Stimulated activated CD4-positive, alpha-beta T cell treated with anti-CD3 and anti-CD28 coated beads, TNF-alpha, amount 100 ng/mL, for 1 hour (primary cell): ENCODE measurements at regions not wholly inside any gene's neighbourhood (a gene's known extent, or its start where the extent isn't known, plus 50 kb on each side); places are given as distances from the start of the nearest gene placed in this dataset.

Experiments
- DNase-seq, 3 donors: peaks; one replicate each; pipeline ENCODE4 v3.0.0-alpha.2; 2020; ENCODE audit warnings: low read depth in 3 of 3, low spot score in 1 of 3

DNA sequence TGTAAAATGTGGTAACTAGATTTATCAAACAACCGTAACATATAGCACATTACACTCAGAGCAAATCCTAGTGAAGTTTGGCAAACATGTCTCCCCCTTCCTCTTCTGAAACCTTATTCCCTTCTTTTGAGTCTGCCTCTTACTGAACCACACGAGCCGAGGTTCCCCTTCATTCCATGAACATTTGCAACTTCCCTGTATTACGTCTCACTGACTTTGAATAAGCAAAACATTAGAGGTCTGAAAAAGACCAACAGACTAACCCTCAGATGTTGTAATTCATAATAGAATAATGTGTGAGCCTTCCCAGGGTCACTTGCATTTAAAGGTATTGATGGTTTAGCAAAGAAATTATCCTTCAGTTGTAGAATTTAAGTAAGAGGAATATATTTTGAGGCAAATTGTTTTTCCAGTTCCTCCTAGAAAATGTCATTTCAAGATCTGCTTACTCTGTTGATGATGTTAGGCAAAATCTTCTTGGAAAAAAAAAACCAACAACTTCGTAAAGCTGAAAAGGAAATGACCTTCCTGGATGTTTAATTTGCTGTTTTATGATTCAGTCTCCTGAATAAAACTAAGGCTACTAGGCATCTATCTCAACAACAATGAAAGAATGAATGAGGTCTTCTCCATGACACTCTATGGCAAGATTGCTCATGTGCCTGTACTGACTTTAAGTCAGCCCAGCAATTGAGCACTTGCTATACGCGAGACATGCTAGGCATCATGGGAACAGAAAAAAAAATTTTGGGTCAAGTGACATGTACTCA lies 296.9 kb upstream of the NECTIN3 start:
- DNase-seq = no peak

DNA sequence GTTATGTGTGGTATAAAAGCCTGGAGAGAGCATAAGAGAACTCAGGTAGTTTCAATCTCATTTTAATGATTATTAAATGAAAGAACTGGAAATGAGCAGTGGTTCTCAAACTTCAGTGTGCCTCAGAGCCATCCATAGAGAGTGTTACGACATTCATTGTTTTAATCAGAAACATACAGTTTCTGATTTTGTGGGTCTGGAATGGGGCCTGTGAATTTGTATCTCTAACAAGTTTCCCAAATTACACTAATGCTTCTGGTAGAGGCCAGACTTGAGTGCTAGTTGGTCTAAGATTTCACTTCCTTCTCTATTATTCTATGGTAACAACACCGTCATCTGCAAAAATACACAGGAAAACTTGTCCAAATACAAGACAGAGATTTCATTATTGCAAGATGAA lies 292.0 kb upstream of the NECTIN3 start:
- no peak for DNase-seq

DNA sequence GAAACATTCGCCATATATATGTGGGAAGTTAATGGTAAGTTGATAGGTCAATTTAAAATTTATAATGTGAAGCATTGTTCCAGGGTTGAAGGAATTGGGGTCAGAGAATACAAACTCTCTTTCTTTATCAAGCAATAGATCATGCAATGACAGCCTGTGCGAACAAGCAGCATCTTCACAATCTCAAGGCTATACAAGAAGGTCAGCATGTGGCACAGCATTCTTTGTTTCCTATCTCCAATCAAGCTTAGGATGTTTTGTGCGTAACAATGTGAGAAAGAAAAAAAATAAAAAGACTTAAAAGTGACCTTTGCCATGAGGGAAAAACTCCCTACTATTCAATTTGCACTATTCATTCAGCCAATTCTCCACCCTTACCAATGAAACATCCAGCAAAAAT lies 288.1 kb upstream of the NECTIN3 start:
- no peak for DNase-seq

DNA sequence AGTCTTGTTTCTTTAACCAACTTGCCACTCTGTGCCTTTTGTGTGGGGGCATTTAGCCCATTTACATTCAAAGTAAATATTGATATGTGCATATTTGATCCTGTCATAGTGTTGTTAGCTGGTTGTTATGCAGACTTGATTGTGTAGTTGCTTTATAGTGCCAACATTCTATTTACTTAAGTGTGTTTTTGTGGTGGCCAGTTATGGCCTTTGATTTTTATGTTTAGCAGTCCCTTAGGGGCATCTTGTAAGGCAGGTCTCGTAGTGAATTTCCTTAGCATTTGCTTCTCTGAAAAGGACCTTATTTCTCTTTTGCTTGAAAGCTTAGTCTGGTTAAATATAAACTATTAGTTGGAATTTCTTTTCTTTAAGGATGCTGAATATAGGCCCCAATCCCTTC lies 282.8 kb upstream of the NECTIN3 start:
- no peak for DNase-seq

DNA sequence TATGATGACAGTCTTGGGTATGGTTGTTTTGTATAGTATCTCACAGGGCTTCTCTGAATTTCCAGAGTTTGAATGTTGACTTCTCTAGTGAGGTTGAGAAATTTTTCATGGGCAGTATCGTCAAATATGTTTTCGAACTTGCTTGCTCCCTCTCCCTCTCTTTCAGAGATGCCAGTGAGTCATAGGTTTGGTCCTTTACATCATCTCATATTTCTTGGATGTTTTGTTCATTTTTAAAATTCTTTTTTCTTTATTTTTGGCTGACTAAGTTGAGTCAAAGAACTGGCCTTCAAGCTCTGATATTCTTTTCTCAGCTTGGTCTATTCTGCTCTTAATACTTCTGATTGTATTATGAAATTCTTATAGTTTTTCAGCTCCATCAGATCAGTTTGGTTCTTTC lies 282.3 kb upstream of the NECTIN3 start:
- DNase-seq = no peak

DNA sequence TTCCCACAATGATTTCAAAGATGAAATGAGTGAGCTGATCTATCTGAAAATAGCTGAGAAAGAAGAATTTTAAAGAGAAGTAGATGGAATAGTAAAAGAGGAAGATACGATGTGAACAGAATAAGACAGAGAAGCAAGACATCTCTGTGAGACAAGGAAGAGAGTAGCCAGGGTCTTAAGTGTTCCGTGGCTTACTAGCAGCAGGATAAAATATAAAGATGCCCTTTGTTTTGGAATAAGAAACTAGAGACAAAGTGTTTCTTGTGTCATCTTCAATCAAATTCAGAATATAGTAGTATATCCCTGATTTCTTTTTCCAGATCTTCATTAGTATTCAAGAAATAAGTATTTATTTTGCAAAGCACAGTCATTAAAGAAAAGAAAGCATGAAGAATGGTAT lies 281.0 kb upstream of the NECTIN3 start:
- DNase-seq = no peak

DNA sequence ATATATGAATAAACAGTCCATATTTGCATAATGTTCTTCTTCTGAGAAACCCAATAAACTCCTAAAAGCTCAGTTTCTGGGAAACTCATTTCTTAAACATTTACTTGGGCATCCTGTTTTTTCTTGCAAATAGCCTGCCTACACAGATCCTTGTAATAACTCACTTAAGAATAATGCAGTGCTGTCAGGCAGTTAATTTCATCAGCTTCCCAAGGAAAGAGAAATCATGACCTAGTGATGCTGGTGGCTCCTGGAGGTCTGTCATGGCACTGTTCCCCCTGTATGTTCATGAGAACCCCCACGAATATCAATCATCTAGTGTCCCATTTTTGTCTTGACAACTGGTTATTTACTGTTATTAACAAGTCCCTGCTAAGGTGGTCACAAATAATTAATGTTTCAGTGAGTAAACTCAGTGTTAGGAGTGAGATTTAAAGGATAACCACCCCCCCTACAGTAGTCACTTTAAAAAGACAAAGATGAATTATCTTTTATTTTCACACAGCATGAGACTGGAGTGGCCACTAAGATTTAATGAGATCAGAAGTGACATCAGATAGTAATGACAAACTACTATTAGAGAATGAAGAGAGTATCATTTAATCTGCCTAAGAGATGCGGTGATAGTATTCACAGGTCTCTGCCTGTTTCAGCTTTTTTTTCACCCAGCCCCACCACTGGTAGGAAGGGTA lies 279.5 kb upstream of the NECTIN3 start:
- DNase-seq = no peak

DNA sequence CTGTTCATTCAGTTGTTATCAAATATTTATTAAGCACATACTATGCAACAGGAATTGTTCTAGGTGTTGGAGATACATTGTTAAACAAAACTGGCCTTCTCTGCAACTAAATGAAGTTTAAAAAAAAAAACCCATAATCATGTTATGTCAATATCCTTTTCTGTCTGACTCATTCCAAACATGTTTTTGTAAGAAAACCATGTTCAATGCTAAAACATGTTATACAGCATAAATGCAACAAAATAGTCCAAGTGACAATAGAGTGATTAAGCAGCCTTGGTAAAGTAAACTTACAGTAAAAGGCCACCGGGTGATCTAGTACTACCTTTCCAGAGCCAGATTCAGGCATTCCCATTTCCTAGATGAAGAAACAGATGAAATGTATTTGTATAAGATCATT lies 278.0 kb upstream of the NECTIN3 start:
- DNase-seq = no peak

DNA sequence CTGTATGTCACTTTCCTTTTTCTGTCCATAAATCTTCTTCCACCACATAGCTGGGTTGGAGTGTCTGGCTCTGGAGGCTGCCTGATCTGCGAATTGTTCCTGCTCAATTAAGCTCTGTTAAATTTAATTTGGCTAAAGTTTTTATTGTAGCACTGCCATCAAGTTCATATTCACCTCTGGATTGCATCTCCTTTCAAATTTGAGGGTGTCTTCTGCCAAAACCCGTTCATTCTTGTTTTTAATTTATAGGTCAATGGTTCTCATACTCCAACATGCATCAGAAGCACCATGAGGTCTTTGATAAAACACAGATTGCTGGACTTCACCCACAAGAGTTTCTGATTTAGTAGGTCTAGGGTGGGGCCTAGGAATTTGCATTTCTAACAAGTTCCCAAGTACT lies 276.5 kb upstream of the NECTIN3 start:
- no peak for DNase-seq

DNA sequence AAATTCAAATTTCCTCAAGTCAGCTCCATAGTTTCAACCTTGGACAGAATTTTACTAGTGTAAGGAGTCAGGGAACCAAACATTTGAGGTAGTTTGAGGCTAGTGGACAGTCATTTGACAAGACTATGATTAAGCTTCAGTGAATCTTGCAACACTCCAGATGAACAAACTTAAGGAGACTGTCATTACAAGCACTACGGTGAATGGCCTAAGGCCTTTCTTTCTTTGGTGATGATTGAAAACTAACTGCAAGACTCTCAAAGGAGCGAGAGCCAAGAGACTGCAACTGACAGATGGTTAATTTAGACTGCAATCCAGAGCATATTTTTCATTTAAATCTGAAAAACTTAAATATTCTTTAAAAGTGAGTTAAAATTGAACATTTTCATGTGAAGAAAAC lies 272.3 kb upstream of the NECTIN3 start:
- DNase-seq = no peak

DNA sequence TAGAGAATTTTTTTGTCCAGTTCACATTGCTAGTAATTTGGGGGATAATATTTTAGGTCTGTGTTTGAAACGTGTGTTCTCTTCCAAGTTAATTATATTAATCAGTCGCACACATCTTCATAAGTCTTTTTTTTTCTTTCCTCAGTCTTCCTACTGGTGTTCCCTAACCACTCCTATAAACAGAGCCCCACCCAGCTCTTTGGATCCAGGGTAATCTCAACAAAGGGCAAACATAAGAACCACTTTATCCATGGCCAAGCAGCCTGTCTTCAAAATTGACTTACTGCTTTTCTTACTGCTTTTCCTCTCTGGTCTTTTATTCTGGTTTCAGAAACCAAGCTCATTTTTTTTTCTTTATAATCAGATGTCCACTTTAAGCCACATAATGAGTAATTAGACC lies 266.8 kb upstream of the NECTIN3 start:
- no peak for DNase-seq

DNA sequence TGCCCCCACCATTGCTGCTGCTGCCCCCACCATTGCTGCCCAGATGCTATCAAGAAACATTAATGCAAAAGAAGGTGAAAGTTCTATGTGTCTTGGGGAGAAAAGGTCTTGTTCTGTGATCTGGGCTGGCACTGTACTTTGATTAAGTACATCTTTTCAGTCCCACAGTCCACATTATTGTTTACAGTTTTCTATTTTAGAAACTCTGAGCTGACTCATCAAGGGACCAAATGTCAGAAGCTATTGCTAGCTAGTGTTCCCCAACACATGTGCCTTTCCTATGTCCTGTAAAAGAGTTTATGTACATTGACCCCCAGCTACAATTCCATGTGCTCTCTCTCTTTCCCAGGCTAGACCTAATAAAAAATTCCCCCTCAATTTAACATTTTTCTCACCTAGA lies 264.7 kb upstream of the NECTIN3 start:
- DNase-seq = no peak

DNA sequence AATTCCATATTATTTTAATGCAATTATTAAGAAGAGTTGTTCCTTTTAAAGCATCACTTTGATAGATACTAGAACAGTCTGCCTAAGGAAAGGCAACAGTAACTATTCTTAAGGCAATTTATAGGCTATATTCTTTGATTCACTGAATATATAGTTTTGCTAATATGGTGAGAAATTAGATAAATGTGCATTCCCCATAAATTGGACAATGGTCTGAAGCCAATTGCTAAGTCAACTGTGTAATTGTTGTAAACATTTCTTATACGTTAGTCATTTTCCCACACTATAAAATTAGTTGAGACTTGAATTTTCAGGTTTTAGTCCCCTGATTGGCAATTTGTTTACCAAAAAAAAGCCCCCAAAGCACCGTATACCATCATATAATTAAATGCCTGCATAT lies 263.0 kb upstream of the NECTIN3 start:
- no peak for DNase-seq

DNA sequence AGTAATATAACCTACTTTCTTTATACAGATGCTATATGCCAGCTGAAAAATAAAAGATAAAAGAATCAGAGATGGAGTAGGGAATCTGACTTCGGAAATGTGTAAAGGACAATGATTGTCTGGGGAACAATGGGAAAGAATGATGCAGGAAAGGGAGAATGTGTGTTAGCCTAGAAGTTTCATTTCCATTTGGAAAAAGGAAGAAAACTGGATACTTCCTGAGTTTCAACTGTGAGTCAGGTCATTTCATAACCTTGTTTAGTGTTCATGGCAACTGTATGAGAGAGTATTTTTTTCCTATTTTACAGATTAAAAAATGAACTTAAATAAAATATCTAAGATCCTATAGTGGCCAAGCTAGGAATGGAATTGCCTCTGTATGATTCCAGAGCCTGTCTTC lies 261.3 kb upstream of the NECTIN3 start:
- DNase-seq = no peak

DNA sequence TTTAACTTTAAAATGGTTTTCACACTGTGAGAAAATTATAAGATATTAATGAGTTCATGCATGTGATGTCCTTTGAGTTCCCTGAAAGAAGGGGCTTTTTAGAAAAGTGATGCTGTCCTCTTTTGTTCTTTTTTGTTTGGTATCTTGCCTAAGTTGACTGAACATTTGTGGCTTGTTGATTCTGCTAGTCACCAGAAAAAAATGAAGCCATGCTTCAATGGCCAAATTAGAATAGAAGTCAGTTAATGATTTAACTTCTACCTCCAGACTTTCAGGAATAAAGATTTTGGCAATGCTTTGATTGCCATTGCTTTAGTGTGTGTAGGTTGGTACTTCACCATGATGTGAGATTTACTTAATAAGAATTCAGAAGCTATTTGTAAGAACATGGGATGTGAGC lies 260.6 kb upstream of the NECTIN3 start:
- no peak for DNase-seq

DNA sequence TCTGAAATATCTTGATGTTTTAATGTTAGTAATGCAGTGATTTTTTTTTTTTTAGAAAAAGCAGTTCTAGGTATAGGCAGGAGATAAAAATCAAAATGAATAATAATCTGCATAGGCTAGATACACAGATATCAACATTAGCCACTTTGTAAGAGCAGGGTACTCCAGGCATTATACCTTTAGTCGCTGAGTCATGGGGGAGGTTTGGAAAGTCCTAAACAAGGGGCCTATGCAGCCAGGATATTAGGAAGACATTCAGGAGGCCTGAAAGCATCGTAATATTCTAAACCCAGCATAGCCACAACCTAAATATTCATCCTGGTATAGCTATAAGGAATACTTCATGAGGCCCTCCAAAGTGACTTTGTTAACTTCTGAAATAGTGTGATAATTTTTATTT lies 258.1 kb upstream of the NECTIN3 start:
- no peak for DNase-seq

DNA sequence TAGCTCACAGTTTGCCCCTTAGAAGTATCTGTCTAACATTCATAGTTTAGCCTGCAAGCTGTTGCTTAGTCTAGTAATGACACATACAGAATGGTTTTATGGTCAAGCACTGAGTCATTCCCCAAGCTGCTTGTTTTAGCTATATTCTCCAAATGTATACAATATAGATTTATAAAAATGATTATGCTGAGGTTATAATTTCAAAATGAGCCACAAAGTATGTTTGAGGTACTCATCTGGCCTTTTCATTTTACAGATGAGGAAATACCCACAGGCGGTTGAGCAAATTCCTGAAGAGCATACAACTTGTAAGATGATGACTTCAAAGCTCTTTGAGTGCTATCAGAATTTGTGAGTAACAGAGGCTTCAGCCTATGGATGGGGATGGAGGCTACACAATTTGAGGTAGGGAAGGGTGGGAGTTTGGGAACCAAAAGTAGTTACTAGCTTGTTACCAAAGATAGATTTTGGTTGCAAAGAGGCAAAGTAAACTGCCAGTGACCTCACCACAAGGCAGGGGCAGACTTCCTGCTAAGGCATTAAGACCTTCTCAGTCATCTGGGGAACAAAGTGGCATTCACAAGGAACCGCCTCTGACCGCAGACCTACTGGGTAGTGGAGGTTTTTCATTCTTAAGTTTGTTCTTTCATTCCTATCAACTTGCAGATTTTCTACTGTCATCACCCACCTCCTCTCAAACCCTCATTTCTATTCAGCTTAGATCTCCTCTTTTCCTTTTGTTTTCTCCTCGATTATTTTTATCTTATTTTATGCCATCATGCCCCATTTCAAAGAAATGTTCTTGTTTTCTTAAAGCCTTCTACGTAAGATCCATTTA lies 257.2 kb upstream of the NECTIN3 start:
- DNase-seq = no peak

DNA sequence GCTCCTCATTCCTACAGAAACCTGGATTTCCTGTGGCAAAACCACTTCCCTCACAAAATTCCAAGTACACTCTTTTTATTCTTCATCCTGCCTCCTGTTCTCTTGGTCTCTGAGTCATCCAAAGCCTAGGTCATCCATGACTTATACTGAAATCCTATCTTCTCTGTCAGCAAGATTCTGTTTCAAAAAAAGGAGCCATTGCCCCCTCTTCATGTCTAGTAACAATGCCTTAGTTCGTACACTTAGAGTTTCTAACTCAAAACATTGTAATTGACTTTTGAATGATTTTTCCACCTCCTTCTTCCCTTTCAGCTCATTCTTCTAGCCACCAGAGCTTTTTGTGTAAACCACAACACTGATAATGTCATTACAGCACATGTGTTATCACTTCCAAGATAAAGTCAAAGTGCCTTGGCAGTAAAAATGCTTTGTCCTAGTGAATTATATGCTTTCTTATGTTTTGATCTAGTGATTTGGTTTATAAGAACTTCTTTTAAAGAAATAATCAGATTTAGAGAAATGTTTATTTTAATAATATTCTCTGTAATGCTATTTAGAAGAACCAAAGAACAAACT lies 256.5 kb upstream of the NECTIN3 start:
- DNase-seq = no peak

DNA sequence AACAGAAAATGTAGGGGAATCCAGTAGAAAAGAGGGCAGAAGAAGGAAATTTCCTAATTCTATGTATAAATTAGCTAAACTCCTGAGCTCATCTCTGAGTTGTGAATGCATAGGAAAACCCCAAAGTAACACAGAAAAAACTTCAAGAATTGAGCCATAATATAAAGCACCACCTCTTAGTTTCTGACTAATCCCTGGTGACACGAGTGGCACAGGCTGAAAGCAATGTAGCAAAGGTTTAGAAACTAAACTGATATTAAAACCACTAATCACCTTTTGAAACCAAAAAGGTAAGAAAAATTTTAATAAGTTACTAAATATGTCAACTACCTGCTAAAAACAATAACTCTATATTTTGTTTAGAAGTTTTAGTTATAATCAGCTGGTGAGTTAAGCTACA lies 255.6 kb upstream of the NECTIN3 start:
- DNase-seq = no peak

DNA sequence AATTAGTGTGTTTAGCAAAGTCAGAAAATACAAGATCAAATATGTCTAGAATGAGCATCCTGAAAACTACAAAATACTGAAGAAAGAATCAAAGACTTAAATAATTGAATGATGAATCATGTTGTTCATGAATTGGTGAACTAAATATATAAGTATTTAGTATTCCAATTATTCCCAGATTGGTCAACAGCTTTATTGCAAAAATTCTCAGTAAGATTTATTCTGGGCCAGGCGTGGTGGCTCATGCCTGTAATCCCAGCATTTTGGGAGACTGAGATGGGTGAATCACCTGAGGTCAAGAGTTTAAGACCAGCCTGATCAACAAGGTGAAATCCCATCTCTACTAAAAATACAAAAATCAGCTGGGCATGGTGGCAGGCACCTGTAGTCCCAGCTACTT lies 250.0 kb upstream of the NECTIN3 start:
- no peak for DNase-seq

DNA sequence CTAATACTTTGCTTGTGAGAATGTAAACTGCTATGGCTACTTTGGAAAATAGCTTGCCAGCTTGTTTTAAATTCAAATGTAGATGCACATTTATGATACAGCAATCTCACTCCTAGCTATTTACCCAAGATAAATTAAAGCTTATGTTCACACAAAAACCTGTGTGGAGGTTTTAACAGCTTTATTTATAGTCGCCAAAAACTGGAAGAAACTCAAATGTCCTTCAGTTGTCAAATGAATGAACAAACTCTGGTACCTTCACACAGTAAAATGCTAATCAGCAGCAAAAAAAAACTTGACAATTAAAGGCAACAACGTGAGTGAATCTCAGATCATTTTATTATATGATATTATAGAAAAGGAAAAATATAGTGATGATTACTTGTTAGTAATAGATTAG lies 248.6 kb upstream of the NECTIN3 start:
- DNase-seq = no peak

DNA sequence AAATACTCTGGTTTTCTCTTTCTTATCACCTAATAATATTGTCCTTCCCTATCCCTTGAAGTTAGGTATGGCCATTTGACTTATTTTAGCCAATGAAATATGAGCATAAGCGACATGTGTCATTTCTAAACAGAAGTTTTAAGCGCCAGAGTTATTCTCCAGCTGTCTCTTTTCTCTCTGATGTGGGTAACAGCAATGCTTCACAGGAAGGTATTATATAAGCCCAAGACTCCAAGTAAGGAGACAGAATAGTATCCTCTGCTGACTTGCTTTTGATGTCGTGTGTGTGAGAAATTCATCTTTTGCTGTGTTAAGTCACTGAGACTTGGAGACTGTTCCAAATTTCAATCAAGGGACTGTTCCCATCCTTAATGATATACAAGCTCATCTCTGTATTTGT lies 224.6 kb upstream of the NECTIN3 start:
- no peak for DNase-seq
